IgD-negative memory B cell (primary cell): ENCODE measurements at regions not wholly inside any gene's neighbourhood (a gene's known extent, or its start where the extent isn't known, plus 50 kb on each side); places are given as distances from the start of the nearest gene placed in this dataset.

Experiments used
- H3K27ac Mint-ChIP-seq, 3 donors: one replicate each; pipeline ENCODE4 v1.8.0; 2020 to 2022; ENCODE audit warnings: mild to moderate bottlenecking in 3 of 3, mixed read lengths in 3 of 3, moderate library complexity in 1 of 3
- H3K27me3 Mint-ChIP-seq: one replicate; pipeline ENCODE4 v1.8.0; 2021; ENCODE audit warnings: mixed read lengths
- H3K36me3 Mint-ChIP-seq: one replicate; pipeline ENCODE4 v1.8.0; 2020; ENCODE audit warnings: mild to moderate bottlenecking, mixed read lengths
- H3K4me1 Mint-ChIP-seq, 3 donors: one replicate each; pipeline ENCODE4 v1.8.0; 2020 to 2022; ENCODE audit warnings: mixed read lengths in 3 of 3, mild to moderate bottlenecking in 1 of 3
- H3K4me3 Mint-ChIP-seq, 4 donors: one replicate each; pipeline ENCODE4 v1.8.0; 2020 to 2022; ENCODE audit warnings: mild to moderate bottlenecking in 4 of 4, mixed read lengths in 4 of 4, moderate library complexity in 3 of 4
- H3K9me3 Mint-ChIP-seq, 3 donors: one replicate each; pipeline ENCODE4 v1.8.0; 2020 to 2021; ENCODE audit warnings: mixed read lengths in 3 of 3, mild to moderate bottlenecking in 1 of 3

GRCh38 chr10:78699971-78700370, 368.8 kb upstream of the ZMIZ1 start:
- H3K4me3 Mint-ChIP-seq, result peak overlapping the region in 1 of 4 donors; percentile 7
- no peaks in the 10 kb centered on the region for H3K36me3 Mint-ChIP-seq
- no peaks in the 10 kb centered on the region for H3K9me3 Mint-ChIP-seq
- H3K27me3 Mint-ChIP-seq, result peaks cover 2% of the 10 kb centered on the region
- H3K27ac Mint-ChIP-seq, result no peak overlapping the region
- H3K4me1 Mint-ChIP-seq, result peaks cover 0 to 2% (median 0%) of the 10 kb centered on the region in 3 donors

- Mint-ChIP-seq H3K27me3 (peaks cover 2% of the 10 kb centered on the region), H3K4me3 (no peak overlapping the region), H3K4me1 (peaks cover 0 to 2% (median 0%) of the 10 kb centered on the region in 3 donors), H3K9me3 (peaks cover 0 to 2% (median 0%) of the 10 kb centered on the region in 3 donors), H3K27ac (no peak overlapping the region), H3K36me3 (no peaks in the 10 kb centered on the region)
These were observed 368.4 kb upstream of the ZMIZ1 start for GRCh38 chr10:78700413-78700812.

GRCh38 chr10:78700816-78701520, 367.8 kb upstream of the ZMIZ1 start:
- no peak overlapping the region for H3K4me3 Mint-ChIP-seq
- peaks cover 2% of the 10 kb centered on the region for H3K27me3 Mint-ChIP-seq

GRCh38 chr10:78702186-78702585, 366.6 kb upstream of the ZMIZ1 start:
- H3K4me3 Mint-ChIP-seq, result no peak overlapping the region
- peaks cover 3% of the 10 kb centered on the region for H3K36me3 Mint-ChIP-seq
- no peak overlapping the region for H3K27ac Mint-ChIP-seq
- peaks cover 0 to 2% (median 0%) of the 10 kb centered on the region in 3 donors for H3K4me1 Mint-ChIP-seq
- peaks cover 0 to 2% (median 0%) of the 10 kb centered on the region in 3 donors for H3K9me3 Mint-ChIP-seq
- peaks cover 2% of the 10 kb centered on the region for H3K27me3 Mint-ChIP-seq

More at GRCh38 chr10:78700816-78701520, 367.8 kb upstream of the ZMIZ1 start:
- peaks cover 0 to 2% (median 0%) of the 10 kb centered on the region in 3 donors for H3K4me1 Mint-ChIP-seq
- peaks cover 0 to 2% (median 0%) of the 10 kb centered on the region in 3 donors for H3K9me3 Mint-ChIP-seq
- no peak overlapping the region for H3K27ac Mint-ChIP-seq
- H3K36me3 Mint-ChIP-seq, result peaks cover 3% of the 10 kb centered on the region

- no peak overlapping the region for H3K4me3 Mint-ChIP-seq
- peaks cover 7% of the 10 kb centered on the region for H3K27me3 Mint-ChIP-seq
- H3K9me3 Mint-ChIP-seq, result peaks cover 0 to 2% (median 0%) of the 10 kb centered on the region in 3 donors
- H3K36me3 Mint-ChIP-seq, result peaks cover 3% of the 10 kb centered on the region
- H3K27ac Mint-ChIP-seq, result no peak overlapping the region
- H3K4me1 Mint-ChIP-seq, result peaks cover 0 to 2% (median 0%) of the 10 kb centered on the region in 3 donors
These were observed 365.9 kb upstream of the ZMIZ1 start for GRCh38 chr10:78702876-78703275.

- peaks cover 3% of the 10 kb centered on the region for H3K36me3 Mint-ChIP-seq
- peaks cover 0 to 2% (median 0%) of the 10 kb centered on the region in 3 donors for H3K9me3 Mint-ChIP-seq
- H3K27me3 Mint-ChIP-seq, result peaks cover 8% of the 10 kb centered on the region
- H3K27ac Mint-ChIP-seq, result peak overlapping the region in 1 of 3 donors; percentile 12
- no peak overlapping the region for H3K4me3 Mint-ChIP-seq
- peaks cover 0 to 2% (median 0%) of the 10 kb centered on the region in 3 donors for H3K4me1 Mint-ChIP-seq
These were observed 365.2 kb upstream of the ZMIZ1 start for GRCh38 chr10:78703593-78703992.

- H3K9me3 Mint-ChIP-seq, result peaks cover 1 to 5% (median 3%) of the 10 kb centered on the region in 3 donors
- H3K27ac Mint-ChIP-seq, result no peak overlapping the region
These were observed 362.5 kb upstream of the ZMIZ1 start for GRCh38 chr10:78706256-78706655.

GRCh38 chr10:78706726-78707540, 361.8 kb upstream of the ZMIZ1 start:
- H3K4me3 Mint-ChIP-seq, result no peak overlapping the region

More at GRCh38 chr10:78706256-78706655, 362.5 kb upstream of the ZMIZ1 start:
- Mint-ChIP-seq H3K4me1 (no peaks in the 10 kb centered on the region), H3K36me3 (peaks cover 3% of the 10 kb centered on the region), H3K27me3 (peaks cover 11% of the 10 kb centered on the region), H3K4me3 (peak overlapping the region in 1 of 4 donors; percentile 9)

GRCh38 chr10:78707745-78708144, 361.0 kb upstream of the ZMIZ1 start:
- H3K27me3 Mint-ChIP-seq, result peaks cover 9% of the 10 kb centered on the region
- no peak overlapping the region for H3K27ac Mint-ChIP-seq
- peaks cover 3% of the 10 kb centered on the region for H3K36me3 Mint-ChIP-seq
- no peak overlapping the region for H3K4me3 Mint-ChIP-seq
- H3K4me1 Mint-ChIP-seq, result no peaks in the 10 kb centered on the region
- peaks cover 2 to 8% (median 5%) of the 10 kb centered on the region in 3 donors for H3K9me3 Mint-ChIP-seq

More at GRCh38 chr10:78706726-78707540, 361.8 kb upstream of the ZMIZ1 start:
- Mint-ChIP-seq H3K36me3 (peaks cover 3% of the 10 kb centered on the region), H3K27me3 (peaks cover 9% of the 10 kb centered on the region), H3K27ac (no peak overlapping the region), H3K4me1 (no peaks in the 10 kb centered on the region), H3K9me3 (peaks cover 2 to 8% (median 5%) of the 10 kb centered on the region in 3 donors)

GRCh38 chr10:78712147-78712546, 356.6 kb upstream of the ZMIZ1 start:
- no peaks in the 10 kb centered on the region for H3K36me3 Mint-ChIP-seq

GRCh38 chr10:78713659-78714058, 355.1 kb upstream of the ZMIZ1 start:
- Mint-ChIP-seq H3K36me3 (no peaks in the 10 kb centered on the region), H3K4me3 (no peak overlapping the region), H3K4me1 (no peaks in the 10 kb centered on the region), H3K9me3 (peaks cover 2 to 8% (median 4%) of the 10 kb centered on the region in 3 donors), H3K27ac (no peak overlapping the region), H3K27me3 (peaks cover 3% of the 10 kb centered on the region)

More at GRCh38 chr10:78712147-78712546, 356.6 kb upstream of the ZMIZ1 start:
- Mint-ChIP-seq H3K9me3 (peaks cover 2 to 8% (median 4%) of the 10 kb centered on the region in 3 donors), H3K27ac (no peak overlapping the region), H3K27me3 (peaks cover 9% of the 10 kb centered on the region), H3K4me1 (no peaks in the 10 kb centered on the region), H3K4me3 (no peak overlapping the region)

- Mint-ChIP-seq H3K27me3 (no peaks in the 10 kb centered on the region), H3K4me1 (no peaks in the 10 kb centered on the region), H3K27ac (no peak overlapping the region), H3K36me3 (no peaks in the 10 kb centered on the region), H3K4me3 (no peak overlapping the region), H3K9me3 (peaks cover 2 to 8% (median 4%) of the 10 kb centered on the region in 3 donors)
These were observed 354.5 kb upstream of the ZMIZ1 start for GRCh38 chr10:78714225-78714624.

- Mint-ChIP-seq H3K4me3 (no peak overlapping the region), H3K36me3 (no peaks in the 10 kb centered on the region), H3K27me3 (peaks cover 2% of the 10 kb centered on the region), H3K9me3 (peaks cover 2 to 8% (median 4%) of the 10 kb centered on the region in 3 donors), H3K27ac (no peak overlapping the region), H3K4me1 (no peaks in the 10 kb centered on the region)
These were observed 353.3 kb upstream of the ZMIZ1 start for GRCh38 chr10:78715435-78715834.

- H3K4me3 Mint-ChIP-seq, result no peak overlapping the region
- no peaks in the 10 kb centered on the region for H3K36me3 Mint-ChIP-seq
- H3K9me3 Mint-ChIP-seq, result peaks cover 4 to 5% (median 5%) of the 10 kb centered on the region in 3 donors
- peaks cover 9% of the 10 kb centered on the region for H3K27me3 Mint-ChIP-seq
- no peaks in the 10 kb centered on the region for H3K4me1 Mint-ChIP-seq
- H3K27ac Mint-ChIP-seq, result no peak overlapping the region
These were observed 352.6 kb upstream of the ZMIZ1 start for GRCh38 chr10:78716043-78716660.

GRCh38 chr10:78717200-78717599, 351.6 kb upstream of the ZMIZ1 start:
- no peak overlapping the region for H3K4me3 Mint-ChIP-seq
- peaks cover 9% of the 10 kb centered on the region for H3K27me3 Mint-ChIP-seq
- H3K9me3 Mint-ChIP-seq, result peaks cover 0 to 3% (median 0%) of the 10 kb centered on the region in 3 donors
- H3K36me3 Mint-ChIP-seq, result no peaks in the 10 kb centered on the region
- no peak overlapping the region for H3K27ac Mint-ChIP-seq
- no peaks in the 10 kb centered on the region for H3K4me1 Mint-ChIP-seq
